ENCODE measurements at regions not wholly inside any gene's neighbourhood (a gene's known extent, or its start where the extent isn't known, plus 50 kb on each side); places are given as distances from the start of the nearest gene placed in this dataset.

GRCh38 chr2:191571163-191571769 is 106.7 kb upstream of the NABP1 start:
- H3K4me1 Mint-ChIP-seq (ENCODE audit: low read depth, unreplicated experiment) = peaks cover 25% of the 10 kb centered on the region
- peak overlapping the region; percentile 85 for H3K27ac Mint-ChIP-seq (ENCODE audit: unreplicated experiment)
- no peaks in the 10 kb centered on the region for H3K36me3 Mint-ChIP-seq (ENCODE audit: low read depth, unreplicated experiment)
- peaks cover 13% of the 10 kb centered on the region for H3K4me1 ChIP-seq (ENCODE audit: insufficient read depth, low read length)
- H3K4me3 ChIP-seq (ENCODE audit: insufficient read depth, low read depth, low read length) = no peak overlapping the region
- no peaks in the 10 kb centered on the region for H4K20me1 ChIP-seq (ENCODE audit: insufficient read depth, low read length)
- no peaks in the 10 kb centered on the region for H3K9me3 ChIP-seq (ENCODE audit: insufficient read depth, low read depth, low read length)
- no peaks in the 10 kb centered on the region for H3K27me3 Mint-ChIP-seq (ENCODE audit: low read depth, unreplicated experiment)
- DNase-seq (ENCODE audit: low read depth) (peak; percentile 64), FAIRE-seq (peak; percentile 95)
- H3K9me3 Mint-ChIP-seq (ENCODE audit: unreplicated experiment) = no peaks in the 10 kb centered on the region
- no peaks in the 10 kb centered on the region for H3K36me3 ChIP-seq (ENCODE audit: insufficient read depth, low read length)
- no peaks in the 10 kb centered on the region for H3K79me2 ChIP-seq (ENCODE audit: insufficient read depth, low read length)
- no peak overlapping the region for H2AFZ ChIP-seq (ENCODE audit: low read depth, low read length)
- H3K4me3 Mint-ChIP-seq (ENCODE audit: unreplicated experiment) = peak overlapping the region; percentile 75
- H3K4me2 ChIP-seq (ENCODE audit: low read length) = peak overlapping the region; percentile 80
- H3K27ac ChIP-seq (ENCODE audit: low read depth, low read length) = no peak overlapping the region
- TF ChIP-seq CTCF (IDR thresholded peaks at IDR 0.05; ENCODE audit: insufficient read depth, low read depth, low read length) (peak; percentile 39), EZH2 (IDR thresholded peaks at IDR 0.05; ENCODE audit: insufficient read depth, low read length) (no peak)
- no peaks in the 10 kb centered on the region for H3K27me3 ChIP-seq (ENCODE audit: insufficient read depth, low read length)
- peak overlapping the region; percentile 64 for H3K9ac ChIP-seq (ENCODE audit: low read length)

- no peak overlapping the region for H3K27ac ChIP-seq (ENCODE audit: low read depth, low read length)
- H3K27me3 Mint-ChIP-seq (ENCODE audit: low read depth, unreplicated experiment) = no peaks in the 10 kb centered on the region
- no peaks in the 10 kb centered on the region for H3K27me3 ChIP-seq (ENCODE audit: insufficient read depth, low read length)
- H3K4me1 Mint-ChIP-seq (ENCODE audit: low read depth, unreplicated experiment) = peaks cover 22% of the 10 kb centered on the region
- no peaks in the 10 kb centered on the region for H3K36me3 Mint-ChIP-seq (ENCODE audit: low read depth, unreplicated experiment)
- no peak overlapping the region for H3K9ac ChIP-seq (ENCODE audit: low read length)
- H3K4me1 ChIP-seq (ENCODE audit: insufficient read depth, low read length) = peaks cover 13% of the 10 kb centered on the region
- no peaks in the 10 kb centered on the region for H3K36me3 ChIP-seq (ENCODE audit: insufficient read depth, low read length)
- H2AFZ ChIP-seq (ENCODE audit: low read depth, low read length) = no peak overlapping the region
- DNase-seq (ENCODE audit: low read depth) (no peak), FAIRE-seq (no peak)
- TF ChIP-seq CTCF (IDR thresholded peaks at IDR 0.05; ENCODE audit: insufficient read depth, low read depth, low read length) = no peak
- TF ChIP-seq EZH2 (IDR thresholded peaks at IDR 0.05; ENCODE audit: insufficient read depth, low read length) = no peak
- no peak overlapping the region for H3K27ac Mint-ChIP-seq (ENCODE audit: unreplicated experiment)
- no peaks in the 10 kb centered on the region for H4K20me1 ChIP-seq (ENCODE audit: insufficient read depth, low read length)
- H3K79me2 ChIP-seq (ENCODE audit: insufficient read depth, low read length) = no peaks in the 10 kb centered on the region
- H3K4me2 ChIP-seq (ENCODE audit: low read length) = no peak overlapping the region
- no peaks in the 10 kb centered on the region for H3K9me3 ChIP-seq (ENCODE audit: insufficient read depth, low read depth, low read length)
- no peak overlapping the region for H3K4me3 Mint-ChIP-seq (ENCODE audit: unreplicated experiment)
- no peak overlapping the region for H3K4me3 ChIP-seq (ENCODE audit: insufficient read depth, low read depth, low read length)
- no peaks in the 10 kb centered on the region for H3K9me3 Mint-ChIP-seq (ENCODE audit: unreplicated experiment)
These were observed 105.6 kb upstream of the NABP1 start for GRCh38 chr2:191572319-191572718.

GRCh38 chr2:191573216-191573615 is 104.7 kb upstream of the NABP1 start:
- no peak overlapping the region for H3K27ac ChIP-seq (ENCODE audit: low read depth, low read length)

More at GRCh38 chr2:191573216-191573615, 104.7 kb upstream of the NABP1 start:
- Histone ChIP-seq H3K4me2 (ENCODE audit: low read length) (no peak overlapping the region), H4K20me1 (ENCODE audit: insufficient read depth, low read length) (no peaks in the 10 kb centered on the region), H3K36me3 (ENCODE audit: insufficient read depth, low read length) (no peaks in the 10 kb centered on the region), H3K27me3 (ENCODE audit: insufficient read depth, low read length) (no peaks in the 10 kb centered on the region), H3K4me1 (ENCODE audit: insufficient read depth, low read length) (peaks cover 13% of the 10 kb centered on the region), H3K4me3 (ENCODE audit: insufficient read depth, low read depth, low read length) (no peak overlapping the region), H3K9ac (ENCODE audit: low read length) (no peak overlapping the region), H2AFZ (ENCODE audit: low read depth, low read length) (no peak overlapping the region), H3K79me2 (ENCODE audit: insufficient read depth, low read length) (no peaks in the 10 kb centered on the region), H3K9me3 (ENCODE audit: insufficient read depth, low read depth, low read length) (no peaks in the 10 kb centered on the region)
- H3K27ac Mint-ChIP-seq (ENCODE audit: unreplicated experiment) = no peak overlapping the region
- TF ChIP-seq CTCF (IDR thresholded peaks at IDR 0.05; ENCODE audit: insufficient read depth, low read depth, low read length) (no peak), EZH2 (IDR thresholded peaks at IDR 0.05; ENCODE audit: insufficient read depth, low read length) (no peak)
- no peak for DNase-seq (ENCODE audit: low read depth)
- H3K4me1 Mint-ChIP-seq (ENCODE audit: low read depth, unreplicated experiment) = peaks cover 22% of the 10 kb centered on the region
- H3K36me3 Mint-ChIP-seq (ENCODE audit: low read depth, unreplicated experiment) = no peaks in the 10 kb centered on the region
- H3K4me3 Mint-ChIP-seq (ENCODE audit: unreplicated experiment) = no peak overlapping the region
- H3K9me3 Mint-ChIP-seq (ENCODE audit: unreplicated experiment) = no peaks in the 10 kb centered on the region
- FAIRE-seq = no peak
- H3K27me3 Mint-ChIP-seq (ENCODE audit: low read depth, unreplicated experiment) = no peaks in the 10 kb centered on the region
